HG03064 (cell line): ENCODE measurements at regions not wholly inside any gene's neighbourhood (a gene's known extent, or its start where the extent isn't known, plus 50 kb on each side); places are given as distances from the start of the nearest gene placed in this dataset.
A peak's percentile ranks its signal among the peaks of the same experiment; 100 is the strongest.
"Not testable (repeated sequence)": the region's sequence is repeated elsewhere in the genome, so short reads cannot be mapped to it uniquely, and the experiment has no call there.

Experiments
- ATAC-seq: cut with Tn5 transposase; IDR thresholded peaks from one replicate; pipeline ENCODE4 v1.9.1; 2021; ENCODE audit warnings: low read depth; ENCODE audit not compliant: unreplicated experiment

GRCh38 chr4:33111117-33111516, 2390.9 kb downstream of the PCDH7 start:
- no peak for ATAC-seq

GRCh38 chr4:33116871-33117270, 2396.7 kb downstream of the PCDH7 start:
- ATAC-seq: no peak

GRCh38 chr4:33126002-33126401, 2405.8 kb downstream of the PCDH7 start:
- ATAC-seq: no peak

GRCh38 chr4:33130662-33131061, 2410.5 kb downstream of the PCDH7 start:
- not testable (repeated sequence) for ATAC-seq

- no peak for ATAC-seq
Observed at GRCh38 chr4:33133723-33134122, 2413.6 kb downstream of the PCDH7 start.

- no peak for ATAC-seq
Observed at GRCh38 chr4:33134366-33134765, 2414.2 kb downstream of the PCDH7 start.

- ATAC-seq: no peak
Observed at GRCh38 chr4:33149658-33150524, 2429.7 kb downstream of the PCDH7 start.

- ATAC-seq: no peak
Observed at GRCh38 chr4:33150525-33150910, 2430.3 kb downstream of the PCDH7 start.

GRCh38 chr4:33160126-33160525, 2440.0 kb downstream of the PCDH7 start:
- no peak for ATAC-seq

- no peak for ATAC-seq
Observed at GRCh38 chr4:33161202-33161601, 2441.0 kb downstream of the PCDH7 start.

GRCh38 chr4:33162122-33162521, 2442.0 kb downstream of the PCDH7 start:
- ATAC-seq: no peak

- no peak for ATAC-seq
Observed at GRCh38 chr4:33171873-33172525, 2451.8 kb downstream of the PCDH7 start.

GRCh38 chr4:33176566-33176965, 2456.4 kb downstream of the PCDH7 start:
- ATAC-seq: no peak

- ATAC-seq: peak; percentile 93
Observed at GRCh38 chr4:33184657-33185290, 2464.6 kb downstream of the PCDH7 start.

GRCh38 chr4:33187035-33187434, 2466.9 kb downstream of the PCDH7 start:
- ATAC-seq: peak; percentile 46

GRCh38 chr4:33188733-33189132, 2468.6 kb downstream of the PCDH7 start:
- no peak for ATAC-seq

- ATAC-seq: no peak
Observed at GRCh38 chr4:33189169-33189568, 2469.0 kb downstream of the PCDH7 start.

GRCh38 chr4:33193109-33193508, 2472.9 kb downstream of the PCDH7 start:
- ATAC-seq: no peak

- no peak for ATAC-seq
Observed at GRCh38 chr4:33200377-33200776, 2480.2 kb downstream of the PCDH7 start.

- ATAC-seq: no peak
Observed at GRCh38 chr4:33218238-33218637, 2498.1 kb downstream of the PCDH7 start.

- no peak for ATAC-seq
Observed at GRCh38 chr4:33226133-33226532, 2506.0 kb downstream of the PCDH7 start.
